GM19025 (cell line): ENCODE measurements at regions not wholly inside any gene's neighbourhood (a gene's known extent, or its start where the extent isn't known, plus 50 kb on each side); places are given as distances from the start of the nearest gene placed in this dataset.
"Not testable (repeated sequence)": the region's sequence is repeated elsewhere in the genome, so short reads cannot be mapped to it uniquely, and the experiment has no call there.

Source experiments
- ATAC-seq: cut with Tn5 transposase; IDR thresholded peaks from one replicate; pipeline ENCODE4 v1.9.1; 2021; ENCODE audit warnings: mild to moderate bottlenecking, low read depth, moderate library complexity; ENCODE audit not compliant: unreplicated experiment

GRCh38 chr17:12195418-12195817 is 174.7 kb downstream of the MAP2K4 start:
- ATAC-seq: no peak

- no peak for ATAC-seq
Measured at GRCh38 chr17:12201294-12201880, 180.7 kb downstream of the MAP2K4 start.

- ATAC-seq: no peak
Measured at GRCh38 chr17:12209632-12210191, 189.0 kb downstream of the MAP2K4 start.

GRCh38 chr17:12220714-12221439 is 200.2 kb downstream of the MAP2K4 start:
- not testable (repeated sequence) for ATAC-seq

GRCh38 chr17:12222392-12222791 is 201.7 kb downstream of the MAP2K4 start:
- no peak for ATAC-seq

- no peak for ATAC-seq
Measured at GRCh38 chr17:12227547-12227946, 206.9 kb downstream of the MAP2K4 start.

- no peak for ATAC-seq
Measured at GRCh38 chr17:12229335-12229734, 208.7 kb downstream of the MAP2K4 start.

GRCh38 chr17:12230481-12231354 is 210.0 kb downstream of the MAP2K4 start:
- ATAC-seq: no peak

- no peak for ATAC-seq
Measured at GRCh38 chr17:12231355-12231682, 210.6 kb downstream of the MAP2K4 start.

GRCh38 chr17:12239021-12239420 is 218.3 kb downstream of the MAP2K4 start:
- not testable (repeated sequence) for ATAC-seq

GRCh38 chr17:12242345-12242954 is 221.8 kb downstream of the MAP2K4 start:
- ATAC-seq: no peak

- no peak for ATAC-seq
Measured at GRCh38 chr17:12247761-12248160, 227.1 kb downstream of the MAP2K4 start.

- ATAC-seq: no peak
Measured at GRCh38 chr17:12250973-12251372, 230.3 kb downstream of the MAP2K4 start.

- no peak for ATAC-seq
Measured at GRCh38 chr17:12252462-12252861, 231.8 kb downstream of the MAP2K4 start.

- ATAC-seq: no peak
Measured at GRCh38 chr17:12254460-12254859, 233.8 kb downstream of the MAP2K4 start.

GRCh38 chr17:12256380-12256995 is 235.8 kb downstream of the MAP2K4 start:
- ATAC-seq: peak; percentile 64

- ATAC-seq: no peak
Measured at GRCh38 chr17:12257176-12257575, 236.5 kb downstream of the MAP2K4 start.

- ATAC-seq: no peak
Measured at GRCh38 chr17:12261354-12261753, 240.7 kb downstream of the MAP2K4 start.

GRCh38 chr17:12269751-12270150 is 249.1 kb downstream of the MAP2K4 start:
- ATAC-seq: no peak

GRCh38 chr17:12277827-12278226 is 257.1 kb downstream of the MAP2K4 start:
- ATAC-seq: no peak
